GM18499 (cell line): ENCODE measurements at regions not wholly inside any gene's neighbourhood (a gene's known extent, or its start where the extent isn't known, plus 50 kb on each side); places are given as distances from the start of the nearest gene placed in this dataset.

Experiments
- ATAC-seq: cut with Tn5 transposase; IDR thresholded peaks from one replicate; pipeline ENCODE4 v1.9.1; 2021; ENCODE audit warnings: moderate number of reproducible peaks; ENCODE audit not compliant: insufficient read depth, unreplicated experiment

- no peak for ATAC-seq
Observed at GRCh38 chr12:90899456-90900182, 55.4 kb downstream of the CCER1 start.

DNA sequence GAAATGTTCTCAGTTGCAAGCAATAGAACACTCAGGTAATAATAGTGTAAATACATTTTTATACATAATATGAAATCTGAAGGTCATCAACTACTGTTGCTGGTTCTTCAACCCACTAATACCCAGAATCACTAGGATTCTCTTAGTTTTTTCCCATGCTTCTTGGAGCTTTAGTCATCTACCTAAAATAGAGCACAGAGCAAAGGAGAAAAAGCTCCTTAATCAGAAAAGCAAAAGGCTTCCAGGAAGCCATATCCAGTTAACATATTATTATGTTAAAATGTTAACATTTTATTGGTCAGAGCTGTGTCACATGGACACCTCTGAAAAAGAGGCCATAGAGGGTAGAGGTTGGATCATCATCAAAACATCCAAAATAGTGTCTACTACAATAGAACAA lies 57.0 kb downstream of the CCER1 start:
- ATAC-seq: no peak

GRCh38 chr12:90897316-90897715 lies 57.7 kb downstream of the CCER1 start:
- no peak for ATAC-seq

DNA sequence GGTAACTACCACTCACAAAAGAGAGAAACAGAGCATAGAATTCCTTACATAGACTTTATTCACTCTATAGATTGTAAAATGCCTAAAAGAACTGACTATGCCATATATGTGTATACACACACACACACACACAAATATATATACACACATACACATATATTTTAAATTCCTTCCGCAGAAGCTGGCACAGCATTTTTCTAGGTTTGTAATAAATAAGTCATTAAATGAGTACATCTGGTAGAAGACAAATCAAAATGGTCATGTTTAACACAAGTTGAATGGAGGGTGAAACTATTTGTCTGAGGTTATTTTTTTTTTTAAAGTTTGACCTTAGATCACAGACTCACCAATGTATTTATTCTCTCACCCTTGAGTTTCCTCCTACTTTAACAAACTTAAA lies 58.2 kb downstream of the CCER1 start:
- no peak for ATAC-seq

GRCh38 chr12:90896164-90896563 lies 58.8 kb downstream of the CCER1 start:
- no peak for ATAC-seq

GRCh38 chr12:90888316-90888715 lies 66.7 kb downstream of the CCER1 start:
- no peak for ATAC-seq

GRCh38 chr12:90883456-90883855 lies 71.5 kb downstream of the CCER1 start:
- no peak for ATAC-seq

GRCh38 chr12:90871726-90872096 lies 83.3 kb downstream of the CCER1 start:
- ATAC-seq: no peak

GRCh38 chr12:90870971-90871725 lies 83.8 kb downstream of the CCER1 start:
- no peak for ATAC-seq

- ATAC-seq: no peak
Observed at GRCh38 chr12:90868626-90869025, 86.3 kb downstream of the CCER1 start.

DNA sequence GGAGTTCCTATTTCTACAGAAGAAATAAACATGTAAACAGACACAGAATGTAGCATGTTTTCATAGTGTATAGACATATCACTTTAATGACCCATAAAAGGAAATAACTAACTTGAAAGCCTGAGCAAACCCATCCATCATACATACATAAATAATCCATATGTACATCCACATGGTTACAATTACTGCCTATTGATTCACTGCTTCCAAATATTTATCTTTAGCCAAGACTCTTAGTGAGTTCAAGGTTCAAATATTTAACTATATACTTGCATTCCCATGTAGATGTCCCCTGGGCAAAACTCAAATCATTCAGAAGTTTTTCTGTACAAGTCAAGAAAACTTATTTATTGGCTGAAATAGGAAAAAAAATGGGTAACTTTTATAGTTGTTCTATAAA lies 95.4 kb downstream of the CCER1 start:
- ATAC-seq: no peak

DNA sequence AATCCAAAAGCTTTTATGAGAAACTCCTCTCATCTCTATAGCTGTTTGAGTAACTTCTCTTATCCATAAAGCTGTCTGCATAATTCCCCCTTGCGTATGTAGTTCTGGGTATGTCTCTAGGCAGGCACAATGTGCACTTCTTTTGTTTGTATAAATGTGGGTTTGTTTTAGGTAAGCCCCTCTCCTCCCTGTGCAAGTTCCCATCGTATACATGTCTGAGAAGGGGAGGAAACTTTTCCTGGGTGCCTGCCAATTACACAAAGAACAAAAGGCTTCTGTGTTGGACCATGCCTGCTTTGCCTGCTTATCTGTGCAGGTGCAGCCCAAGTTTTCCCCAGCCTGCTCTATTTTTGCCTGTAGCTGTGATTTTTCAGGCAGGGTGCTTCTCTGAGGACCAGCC lies 96.7 kb downstream of the CCER1 start:
- ATAC-seq: no peak

DNA sequence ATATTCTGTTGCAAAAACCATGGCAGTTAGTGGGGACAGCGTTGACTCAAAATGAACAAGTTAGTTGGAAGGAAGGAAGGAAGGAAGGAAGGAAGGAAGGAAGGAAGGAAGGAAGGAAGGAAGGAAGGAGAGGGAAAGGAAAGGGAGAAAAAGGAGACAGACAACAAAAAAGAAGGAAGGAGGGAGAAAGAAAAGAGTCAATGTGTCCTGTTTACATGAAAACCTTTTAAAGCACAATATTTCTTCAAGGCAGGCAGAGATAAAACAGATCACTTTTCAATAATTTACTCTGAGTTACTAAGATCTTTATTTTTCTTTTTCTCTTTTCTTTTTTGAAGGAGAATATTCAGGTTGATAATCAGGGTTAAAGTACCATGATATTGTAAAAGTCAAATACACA lies 99.4 kb downstream of the CCER1 start:
- ATAC-seq: no peak

DNA sequence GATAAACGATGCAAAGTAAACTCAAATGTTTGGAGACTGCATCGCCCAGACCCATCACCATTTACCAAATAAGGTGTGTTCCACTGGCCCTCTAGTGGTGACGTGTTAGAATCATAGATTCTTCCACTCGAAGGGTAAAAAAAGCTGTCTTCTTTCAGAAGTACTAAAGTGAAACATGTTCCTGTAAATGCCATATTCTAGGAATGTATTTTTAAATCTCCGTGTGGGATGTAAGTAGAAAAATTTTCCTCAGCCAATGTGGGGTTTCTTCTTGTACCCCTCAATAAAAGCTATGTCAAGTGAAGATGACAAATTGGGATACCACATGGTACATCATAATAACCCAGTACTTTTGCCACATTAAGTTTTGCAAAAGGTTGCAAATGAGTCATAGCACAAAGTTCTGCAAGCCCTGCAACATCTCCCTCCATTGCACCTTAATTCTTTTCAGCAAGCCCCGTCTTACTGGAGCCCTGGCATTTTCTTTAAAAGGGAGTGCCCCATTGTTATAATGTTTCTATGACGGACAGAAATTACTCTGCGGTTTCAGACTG lies 100.8 kb downstream of the CCER1 start:
- no peak for ATAC-seq

GRCh38 chr12:90851800-90852718 lies 102.9 kb downstream of the CCER1 start:
- ATAC-seq: no peak

GRCh38 chr12:90842477-90842876 lies 112.5 kb downstream of the CCER1 start:
- ATAC-seq: no peak

DNA sequence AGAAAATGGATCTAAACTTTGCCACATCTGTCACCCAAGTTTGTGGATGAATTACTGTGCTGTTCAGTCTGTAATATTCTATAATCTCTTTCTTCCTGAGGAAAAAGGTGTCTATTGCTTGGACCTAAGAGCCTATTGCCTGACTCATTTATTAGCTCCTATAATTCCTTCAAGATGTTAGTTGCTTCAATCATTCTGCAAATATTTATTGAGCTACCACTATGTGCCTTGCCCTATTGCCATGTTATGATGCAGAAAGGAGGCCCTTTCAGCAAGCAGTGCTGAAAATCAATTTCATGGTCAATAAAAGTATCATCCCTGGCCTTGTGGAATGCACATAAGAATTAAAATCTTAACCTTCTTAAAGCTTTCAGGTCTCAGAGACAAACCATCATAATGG lies 113.6 kb downstream of the CCER1 start:
- ATAC-seq: no peak

DNA sequence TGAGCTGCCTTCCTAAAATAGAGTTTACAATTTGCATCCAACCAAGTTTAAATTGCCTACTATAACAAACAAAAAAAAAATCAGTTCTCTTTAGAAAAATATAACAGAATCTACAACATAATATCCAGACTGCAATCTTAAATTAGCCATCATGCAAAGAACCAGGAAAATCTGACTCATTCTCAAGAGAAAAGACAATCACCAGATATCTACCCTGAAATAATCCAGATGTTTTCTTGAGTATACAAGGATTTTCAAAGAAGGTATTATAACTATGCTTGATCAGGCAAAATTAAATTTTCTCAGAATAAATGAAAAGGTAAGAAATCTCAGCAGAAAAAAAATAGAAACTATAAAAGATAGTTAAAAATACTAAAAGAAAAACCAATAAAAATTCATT lies 115.6 kb downstream of the CCER1 start:
- ATAC-seq: no peak

DNA sequence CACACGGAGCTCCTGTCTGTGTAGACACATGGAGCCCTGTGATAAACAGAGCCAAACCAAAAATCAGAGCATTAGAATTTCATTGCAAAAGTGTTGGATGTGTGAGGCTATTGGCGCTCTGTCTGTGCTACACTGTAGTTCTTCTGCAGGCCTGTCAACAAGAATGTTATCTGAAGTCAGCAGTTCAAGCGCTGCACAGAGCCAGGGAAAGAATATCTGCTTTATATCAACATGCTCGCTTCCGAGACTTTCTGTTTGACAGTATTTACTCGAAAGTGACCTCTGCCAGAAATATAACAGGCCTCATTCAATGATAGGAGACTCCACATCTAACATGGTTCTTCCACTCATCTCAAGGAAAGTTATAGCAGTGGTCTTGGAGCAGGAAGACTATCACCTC lies 118.3 kb downstream of the CCER1 start:
- ATAC-seq: no peak

- ATAC-seq: no peak
Observed at GRCh38 chr12:90833228-90833627, 121.7 kb downstream of the CCER1 start.

DNA sequence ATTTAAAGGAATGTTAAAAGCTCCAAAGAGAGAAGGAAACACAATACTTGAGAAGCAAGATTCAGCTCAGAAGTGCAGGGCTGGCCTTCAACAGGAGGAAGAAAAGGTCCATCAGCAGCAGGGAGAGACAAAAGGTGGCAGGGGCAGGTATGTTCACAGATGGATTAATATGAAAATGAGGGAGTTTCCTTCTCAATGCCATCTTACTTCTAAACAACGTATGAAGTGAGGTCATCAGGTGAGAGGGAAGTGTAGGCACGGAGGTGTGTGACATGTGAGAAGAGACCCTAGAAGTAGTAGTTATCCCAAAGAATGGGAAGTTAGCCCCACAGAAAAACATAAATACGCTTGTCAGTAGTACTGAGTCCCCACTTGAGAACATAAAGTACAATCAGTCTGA lies 122.5 kb downstream of the CCER1 start:
- ATAC-seq: no peak
